ENCODE measurements at regions not wholly inside any gene's neighbourhood (a gene's known extent, or its start where the extent isn't known, plus 50 kb on each side); places are given as distances from the start of the nearest gene placed in this dataset.

GRCh38 chr1:81458186-81458585 lies 342.5 kb upstream of the ADGRL2 start:
- no peak overlapping the region for H3K4me3 ChIP-seq (ENCODE audit: low read depth, low read length)
- no peak for TF ChIP-seq CTCF (IDR thresholded peaks at IDR 0.05; ENCODE audit: borderline replicate concordance, insufficient read depth, low read depth, low read length)

DNA sequence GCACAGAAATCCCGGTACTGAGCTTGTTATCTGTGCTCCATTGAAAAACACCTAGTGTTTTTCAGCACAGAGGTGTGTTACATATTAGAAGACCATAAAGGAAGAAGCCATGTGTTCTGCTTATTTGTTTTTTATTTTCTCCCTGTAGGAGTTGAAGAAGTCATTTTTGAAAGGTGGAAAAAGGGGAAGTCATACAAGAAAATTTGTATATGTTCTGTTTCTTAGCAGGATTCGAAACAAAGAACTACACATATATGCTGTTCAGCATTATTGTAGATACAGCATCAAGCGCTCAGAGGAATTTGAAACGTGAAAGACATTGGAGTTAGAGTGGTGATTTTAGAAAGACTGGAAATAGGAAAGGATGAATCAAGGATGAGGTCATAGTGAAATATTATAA lies 345.3 kb upstream of the ADGRL2 start:
- no peak for TF ChIP-seq CTCF (IDR thresholded peaks at IDR 0.05; ENCODE audit: borderline replicate concordance, insufficient read depth, low read depth, low read length)
- no peak overlapping the region for H3K4me3 ChIP-seq (ENCODE audit: low read depth, low read length)

DNA sequence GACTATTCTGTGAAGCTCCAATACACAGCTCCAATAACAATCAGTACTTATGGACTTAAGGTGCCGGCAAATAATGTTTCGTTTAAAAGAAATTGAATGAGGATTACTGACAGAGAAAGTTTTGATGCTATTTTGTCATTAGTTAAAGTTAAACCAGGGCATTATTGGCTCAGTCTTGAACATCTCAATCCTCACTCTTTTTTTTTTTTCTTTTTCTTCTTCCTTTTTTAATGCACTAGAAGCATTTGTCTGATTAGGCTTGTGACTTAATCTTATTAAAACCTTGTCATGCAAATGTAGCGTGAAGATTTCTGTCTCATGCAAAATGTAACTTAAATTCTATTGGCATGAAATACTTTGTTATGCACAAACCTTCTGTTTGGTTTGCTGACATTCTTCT lies 346.8 kb upstream of the ADGRL2 start:
- no peak overlapping the region for H3K4me3 ChIP-seq (ENCODE audit: low read depth, low read length)
- TF ChIP-seq CTCF (IDR thresholded peaks at IDR 0.05; ENCODE audit: borderline replicate concordance, insufficient read depth, low read depth, low read length) = no peak

- TF ChIP-seq CTCF (IDR thresholded peaks at IDR 0.05; ENCODE audit: borderline replicate concordance, insufficient read depth, low read depth, low read length) = no peak
- no peak overlapping the region for H3K4me3 ChIP-seq (ENCODE audit: low read depth, low read length)
These were observed 347.4 kb upstream of the ADGRL2 start for GRCh38 chr1:81453367-81453703.

DNA sequence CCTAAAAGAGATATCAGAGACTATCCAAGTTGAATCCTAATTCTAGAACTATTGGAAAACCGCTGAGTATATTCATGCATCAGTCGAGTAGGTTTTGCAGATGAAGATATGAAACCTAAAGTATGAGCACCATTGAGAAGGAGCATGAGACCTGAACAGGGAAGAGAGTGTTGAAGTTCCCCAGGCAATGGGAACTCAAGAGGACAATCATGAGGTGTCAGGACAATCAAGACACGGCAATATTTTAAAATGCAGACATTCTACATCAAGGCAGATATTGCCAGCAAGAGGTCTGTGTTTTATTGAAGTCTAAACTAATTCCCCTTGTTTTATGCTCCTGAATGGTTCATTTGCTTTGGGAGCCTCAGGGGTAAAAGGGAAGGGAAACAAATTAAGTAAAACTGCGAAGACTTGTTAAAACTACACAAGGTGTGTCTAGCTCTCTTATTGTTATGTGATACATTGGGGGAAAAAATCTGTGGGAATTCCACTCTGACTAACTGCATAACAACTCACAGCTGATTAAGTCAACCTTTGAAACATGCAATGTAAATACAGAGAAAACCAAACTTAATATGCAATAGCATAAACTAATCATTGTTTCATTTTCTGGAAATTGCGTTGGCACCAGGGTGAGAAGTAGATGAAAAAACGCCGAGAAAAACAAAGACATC lies 347.9 kb upstream of the ADGRL2 start:
- TF ChIP-seq CTCF (IDR thresholded peaks at IDR 0.05; ENCODE audit: borderline replicate concordance, insufficient read depth, low read depth, low read length) = no peak
- H3K4me3 ChIP-seq (ENCODE audit: low read depth, low read length) = no peak overlapping the region

- H3K4me3 ChIP-seq (ENCODE audit: low read depth, low read length) = no peak overlapping the region
- no peak for TF ChIP-seq CTCF (IDR thresholded peaks at IDR 0.05; ENCODE audit: borderline replicate concordance, insufficient read depth, low read depth, low read length)
These were observed 350.9 kb upstream of the ADGRL2 start for GRCh38 chr1:81449786-81450185.

- H3K4me3 ChIP-seq (ENCODE audit: low read depth, low read length) = no peak overlapping the region
- no peak for TF ChIP-seq CTCF (IDR thresholded peaks at IDR 0.05; ENCODE audit: borderline replicate concordance, insufficient read depth, low read depth, low read length)
These were observed 354.6 kb upstream of the ADGRL2 start for GRCh38 chr1:81446000-81446669.

Measured in GM12875 (cell line).